MM.1S (cell line): ENCODE measurements at regions not wholly inside any gene's neighbourhood (a gene's known extent, or its start where the extent isn't known, plus 50 kb on each side); places are given as distances from the start of the nearest gene placed in this dataset.

Experiments used
- DNase-seq: peaks from one replicate; pipeline ENCODE4 v3.0.0-alpha.2; 2015
- H2AFZ ChIP-seq: fragments of 300-600 bp; sonication (generic); 2 replicates; pipeline ENCODE4 v1.6.0; 2016; ENCODE audit warnings: antibody characterized with exemption, low read length
- H3F3A ChIP-seq: fragments of 300-600 bp; sonication (generic); 2 replicates; pipeline ENCODE4 v1.6.1; 2016; ENCODE audit warnings: mild to moderate bottlenecking, antibody characterized with exemption, low read length, moderate library complexity, mixed read lengths; ENCODE audit not compliant: insufficient read depth
- H3K27ac ChIP-seq: fragments of 300-600 bp; sonication (generic); 2 replicates; pipeline ENCODE4 v1.5.1; 2016; ENCODE audit warnings: mild to moderate bottlenecking, low read length
- H3K27me3 ChIP-seq: fragments of 300-600 bp; sonication (generic); replicated peaks from 2 replicates; pipeline ENCODE4 v1.6.0; 2016; ENCODE audit warnings: low read length; ENCODE audit not compliant: insufficient read depth
- H3K36me3 ChIP-seq: fragments of 300-600 bp; sonication (generic); replicated peaks from 2 replicates; pipeline ENCODE4 v1.6.1; 2016; ENCODE audit warnings: mild to moderate bottlenecking, low read length, mixed read lengths; ENCODE audit not compliant: insufficient read depth
- H3K4me1 ChIP-seq: fragments of 300-600 bp; sonication (generic); 2 replicates; pipeline ENCODE4 v1.6.1; 2016; ENCODE audit warnings: low read length, mixed read lengths
- H3K4me2 ChIP-seq: fragments of 300-600 bp; sonication (generic); 2 replicates; pipeline ENCODE4 v1.6.0; 2016; ENCODE audit warnings: low read depth, low read length
- H3K4me3 ChIP-seq: fragments of 300-600 bp; sonication (generic); 2 replicates; pipeline ENCODE4 v1.5.1; 2016; ENCODE audit warnings: low read length, mixed read lengths
- H3K79me2 ChIP-seq: fragments of 300-600 bp; sonication (generic); 2 replicates; pipeline ENCODE4 v1.6.1; 2016; ENCODE audit warnings: mixed run types, low read length, mixed read lengths
- H3K9ac ChIP-seq: fragments of 300-600 bp; sonication (generic); 2 replicates; pipeline ENCODE4 v1.6.1; 2016; ENCODE audit warnings: low read length, mixed read lengths
- H3K9me2 ChIP-seq: fragments of 300-600 bp; sonication (generic); replicated peaks from 2 replicates; pipeline ENCODE4 v1.6.1; 2016; ENCODE audit warnings: mild to moderate bottlenecking, low read length, mixed read lengths; ENCODE audit not compliant: insufficient read depth
- H3K9me3 ChIP-seq: fragments of 300-600 bp; sonication (generic); replicated peaks from 2 replicates; pipeline ENCODE4 v1.6.1; 2016; ENCODE audit warnings: mild to moderate bottlenecking, low read length, mixed read lengths; ENCODE audit not compliant: insufficient read depth
- H4K20me1 ChIP-seq: fragments of 300-600 bp; sonication (generic); 2 replicates; pipeline ENCODE4 v1.6.1; 2016; ENCODE audit warnings: mild to moderate bottlenecking, low read length, moderate library complexity, mixed read lengths; ENCODE audit not compliant: insufficient read depth
- CTCF ChIP-seq: fragments of 300-600 bp; sonication (generic); IDR thresholded peaks from 2 replicates; pipeline ENCODE4 v1.5.1; 2016; ENCODE audit warnings: antibody characterized with exemption, low read length, mixed read lengths
- EZH2 ChIP-seq: fragments of 300-600 bp; sonication (generic); optimal IDR thresholded peaks from 2 replicates; pipeline ENCODE3; 2017; ENCODE audit warnings: low read depth, mild to moderate bottlenecking, antibody characterized with exemption, low read length, mixed read lengths
- EZH2phosphoT487 ChIP-seq: fragments of 300-600 bp; sonication (generic); IDR thresholded peaks from 2 replicates; pipeline ENCODE4 v1.6.1; 2018; ENCODE audit warnings: antibody characterized with exemption, low read length

GRCh38 chr13:104920091-104920490, 1615.4 kb downstream of the EFNB2 start:
- TF ChIP-seq EZH2 (no peak), CTCF (no peak), EZH2phosphoT487 (no peak)
- Histone ChIP-seq H3F3A (no peaks in the 10 kb centered on the region), H3K27me3 (no peaks in the 10 kb centered on the region), H3K4me3 (no peak overlapping the region), H4K20me1 (no peaks in the 10 kb centered on the region), H3K79me2 (no peaks in the 10 kb centered on the region), H3K9me2 (no peaks in the 10 kb centered on the region), H3K36me3 (no peaks in the 10 kb centered on the region), H2AFZ (no peak overlapping the region), H3K4me1 (no peaks in the 10 kb centered on the region), H3K4me2 (no peak overlapping the region), H3K27ac (no peak overlapping the region), H3K9ac (no peak overlapping the region), H3K9me3 (no peaks in the 10 kb centered on the region)
- DNase-seq, result no peak

GRCh38 chr13:104900191-104900817, 1635.2 kb downstream of the EFNB2 start:
- H3K9me2 ChIP-seq, result no peaks in the 10 kb centered on the region
- H3K36me3 ChIP-seq, result no peaks in the 10 kb centered on the region
- no peaks in the 10 kb centered on the region for H4K20me1 ChIP-seq
- no peak overlapping the region for H3K4me2 ChIP-seq
- no peaks in the 10 kb centered on the region for H3K9me3 ChIP-seq
- no peak overlapping the region for H3K9ac ChIP-seq
- H3K27me3 ChIP-seq, result no peaks in the 10 kb centered on the region
- no peak overlapping the region for H2AFZ ChIP-seq
- peaks cover 4% of the 10 kb centered on the region; the same call in 1 of the 2 replicates for H3K4me1 ChIP-seq
- no peak for DNase-seq
- no peaks in the 10 kb centered on the region for H3K79me2 ChIP-seq
- H3F3A ChIP-seq, result no peaks in the 10 kb centered on the region
- no peak overlapping the region for H3K27ac ChIP-seq
- TF ChIP-seq CTCF, result no peak
- TF ChIP-seq EZH2phosphoT487, result no peak
- TF ChIP-seq EZH2, result no peak
- no peak overlapping the region for H3K4me3 ChIP-seq

GRCh38 chr13:104898484-104898883, 1637.0 kb downstream of the EFNB2 start:
- TF ChIP-seq EZH2phosphoT487 (no peak), CTCF (no peak), EZH2 (no peak)
- Histone ChIP-seq H3K4me3 (no peak overlapping the region), H3K27ac (no peak overlapping the region), H4K20me1 (no peaks in the 10 kb centered on the region), H3K36me3 (no peaks in the 10 kb centered on the region), H2AFZ (no peak overlapping the region), H3K9me3 (no peaks in the 10 kb centered on the region), H3K4me2 (no peak overlapping the region), H3K27me3 (no peaks in the 10 kb centered on the region), H3K9ac (no peak overlapping the region), H3K79me2 (no peaks in the 10 kb centered on the region), H3K4me1 (peaks cover 1% of the 10 kb centered on the region; the same call in 1 of the 2 replicates), H3F3A (no peaks in the 10 kb centered on the region), H3K9me2 (no peaks in the 10 kb centered on the region)
- DNase-seq, result no peak
